ENCODE measurements at regions not wholly inside any gene's neighbourhood (a gene's known extent, or its start where the extent isn't known, plus 50 kb on each side); places are given as distances from the start of the nearest gene placed in this dataset.

DNA sequence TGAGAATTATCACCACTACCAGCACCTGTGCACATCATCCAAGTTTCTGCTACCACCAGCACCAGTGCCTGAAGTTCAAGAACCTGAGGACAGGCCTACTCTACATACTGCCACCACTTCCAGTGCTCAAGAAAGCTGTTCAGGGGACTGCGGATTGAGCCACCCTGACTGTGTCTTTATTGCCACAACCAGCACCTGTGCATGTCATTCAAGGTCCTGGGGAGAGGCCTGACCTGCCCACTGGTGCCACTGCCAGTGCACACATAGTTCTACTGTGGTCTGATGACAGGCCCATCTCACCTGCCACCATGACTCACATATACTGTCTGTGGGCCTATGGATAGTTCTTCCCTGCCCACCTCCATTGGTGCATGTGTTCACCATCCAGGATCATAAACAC lies 559.4 kb downstream of the COL12A1 start:
- Mint-ChIP-seq H3K9me3 (ENCODE audit: unreplicated experiment) (no peaks in the 10 kb centered on the region), H3K4me3 (ENCODE audit: unreplicated experiment) (no peak overlapping the region), H3K27ac (ENCODE audit: unreplicated experiment) (no peak overlapping the region), H3K4me1 (ENCODE audit: unreplicated experiment) (peaks cover 5% of the 10 kb centered on the region), H3K36me3 (ENCODE audit: low read depth, unreplicated experiment) (no peaks in the 10 kb centered on the region), H3K27me3 (ENCODE audit: unreplicated experiment) (peaks cover 3% of the 10 kb centered on the region)
- TF ChIP-seq, protein P1, sequence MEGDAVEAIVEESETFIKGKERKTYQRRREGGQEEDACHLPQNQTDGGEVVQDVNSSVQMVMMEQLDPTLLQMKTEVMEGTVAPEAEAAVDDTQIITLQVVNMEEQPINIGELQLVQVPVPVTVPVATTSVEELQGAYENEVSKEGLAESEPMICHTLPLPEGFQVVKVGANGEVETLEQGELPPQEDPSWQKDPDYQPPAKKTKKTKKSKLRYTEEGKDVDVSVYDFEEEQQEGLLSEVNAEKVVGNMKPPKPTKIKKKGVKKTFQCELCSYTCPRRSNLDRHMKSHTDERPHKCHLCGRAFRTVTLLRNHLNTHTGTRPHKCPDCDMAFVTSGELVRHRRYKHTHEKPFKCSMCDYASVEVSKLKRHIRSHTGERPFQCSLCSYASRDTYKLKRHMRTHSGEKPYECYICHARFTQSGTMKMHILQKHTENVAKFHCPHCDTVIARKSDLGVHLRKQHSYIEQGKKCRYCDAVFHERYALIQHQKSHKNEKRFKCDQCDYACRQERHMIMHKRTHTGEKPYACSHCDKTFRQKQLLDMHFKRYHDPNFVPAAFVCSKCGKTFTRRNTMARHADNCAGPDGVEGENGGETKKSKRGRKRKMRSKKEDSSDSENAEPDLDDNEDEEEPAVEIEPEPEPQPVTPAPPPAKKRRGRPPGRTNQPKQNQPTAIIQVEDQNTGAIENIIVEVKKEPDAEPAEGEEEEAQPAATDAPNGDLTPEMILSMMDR (IDR thresholded peaks at IDR 0.05; ENCODE audit: unreplicated experiment): no peak
- no peak for DNase-seq (ENCODE audit: low spot score)

- Mint-ChIP-seq H3K27me3 (ENCODE audit: unreplicated experiment) (peaks cover 3% of the 10 kb centered on the region), H3K9me3 (ENCODE audit: unreplicated experiment) (no peaks in the 10 kb centered on the region), H3K4me1 (ENCODE audit: unreplicated experiment) (peaks cover 5% of the 10 kb centered on the region), H3K4me3 (ENCODE audit: unreplicated experiment) (no peak overlapping the region), H3K27ac (ENCODE audit: unreplicated experiment) (no peak overlapping the region), H3K36me3 (ENCODE audit: low read depth, unreplicated experiment) (no peaks in the 10 kb centered on the region)
- TF ChIP-seq, protein P1 (IDR thresholded peaks at IDR 0.05; ENCODE audit: unreplicated experiment): no peak
- no peak for DNase-seq (ENCODE audit: low spot score)
Observed at GRCh38 chr6:74645108-74645849, 560.6 kb downstream of the COL12A1 start.

DNA sequence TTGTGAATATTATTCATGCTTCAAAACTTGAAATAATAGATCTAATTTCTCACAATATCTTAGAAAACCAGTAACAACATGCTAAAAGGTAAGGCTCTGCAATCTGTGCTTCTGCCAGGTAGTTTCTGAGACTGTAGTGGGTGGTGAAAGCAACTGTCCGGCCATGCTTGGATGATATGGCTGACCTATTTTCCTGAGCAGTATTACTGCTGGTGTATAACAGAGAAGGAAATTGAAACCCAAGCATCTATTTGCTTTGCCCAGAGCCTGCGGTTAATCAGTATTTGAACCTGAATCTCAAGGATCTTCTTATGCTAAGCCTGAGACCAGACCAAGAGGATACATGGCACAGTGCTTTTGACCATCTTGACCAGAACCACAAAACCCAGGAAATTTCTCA lies 563.8 kb downstream of the COL12A1 start:
- H3K4me1 Mint-ChIP-seq (ENCODE audit: unreplicated experiment): peaks cover 5% of the 10 kb centered on the region
- no peak overlapping the region for H3K4me3 Mint-ChIP-seq (ENCODE audit: unreplicated experiment)
- peaks cover 2% of the 10 kb centered on the region for H3K27me3 Mint-ChIP-seq (ENCODE audit: unreplicated experiment)
- no peaks in the 10 kb centered on the region for H3K9me3 Mint-ChIP-seq (ENCODE audit: unreplicated experiment)
- no peak overlapping the region for H3K27ac Mint-ChIP-seq (ENCODE audit: unreplicated experiment)
- no peak for DNase-seq (ENCODE audit: low spot score)
- TF ChIP-seq, protein P1 (IDR thresholded peaks at IDR 0.05; ENCODE audit: unreplicated experiment): no peak
- H3K36me3 Mint-ChIP-seq (ENCODE audit: low read depth, unreplicated experiment): no peaks in the 10 kb centered on the region

- Mint-ChIP-seq H3K27ac (ENCODE audit: unreplicated experiment) (no peak overlapping the region), H3K36me3 (ENCODE audit: low read depth, unreplicated experiment) (no peaks in the 10 kb centered on the region), H3K4me3 (ENCODE audit: unreplicated experiment) (no peak overlapping the region), H3K4me1 (ENCODE audit: unreplicated experiment) (peaks cover 4% of the 10 kb centered on the region), H3K27me3 (ENCODE audit: unreplicated experiment) (no peaks in the 10 kb centered on the region), H3K9me3 (ENCODE audit: unreplicated experiment) (no peaks in the 10 kb centered on the region)
- no peak for DNase-seq (ENCODE audit: low spot score)
- TF ChIP-seq, protein P1 (IDR thresholded peaks at IDR 0.05; ENCODE audit: unreplicated experiment): no peak
Observed at GRCh38 chr6:74638412-74638811, 567.4 kb downstream of the COL12A1 start.

GRCh38 chr6:74632196-74632875 lies 573.5 kb downstream of the COL12A1 start:
- Mint-ChIP-seq H3K27ac (ENCODE audit: unreplicated experiment) (no peak overlapping the region), H3K27me3 (ENCODE audit: unreplicated experiment) (no peaks in the 10 kb centered on the region), H3K36me3 (ENCODE audit: low read depth, unreplicated experiment) (no peaks in the 10 kb centered on the region), H3K4me1 (ENCODE audit: unreplicated experiment) (no peaks in the 10 kb centered on the region), H3K9me3 (ENCODE audit: unreplicated experiment) (no peaks in the 10 kb centered on the region), H3K4me3 (ENCODE audit: unreplicated experiment) (no peak overlapping the region)
- TF ChIP-seq, protein P1 (IDR thresholded peaks at IDR 0.05; ENCODE audit: unreplicated experiment): no peak
- no peak for DNase-seq (ENCODE audit: low spot score)

Measured in endothelial cell (in vitro differentiated cells).